Posterior vena cava (tissue), 2 donors: ENCODE measurements at regions not wholly inside any gene's neighbourhood (a gene's known extent, or its start where the extent isn't known, plus 50 kb on each side); places are given as distances from the start of the nearest gene placed in this dataset.

Experiments used
- DNase-seq: peaks from one replicate; pipeline ENCODE4 v3.0.0-alpha.2; 2020; ENCODE audit warnings: low spot score
- intact Hi-C, 2 donors: fragments of 100-400 bp; cut with DNase I; formaldehyde crosslinking; loops; one replicate each; pipeline versions ENCODE4 v1.14.1 to v1.14.2; 2022 to 2023
- donor health status: DM: yes; HTN: yes; CAD: no.
- donor health status: DM: yes; HTN: yes; CAD: no.

DNA sequence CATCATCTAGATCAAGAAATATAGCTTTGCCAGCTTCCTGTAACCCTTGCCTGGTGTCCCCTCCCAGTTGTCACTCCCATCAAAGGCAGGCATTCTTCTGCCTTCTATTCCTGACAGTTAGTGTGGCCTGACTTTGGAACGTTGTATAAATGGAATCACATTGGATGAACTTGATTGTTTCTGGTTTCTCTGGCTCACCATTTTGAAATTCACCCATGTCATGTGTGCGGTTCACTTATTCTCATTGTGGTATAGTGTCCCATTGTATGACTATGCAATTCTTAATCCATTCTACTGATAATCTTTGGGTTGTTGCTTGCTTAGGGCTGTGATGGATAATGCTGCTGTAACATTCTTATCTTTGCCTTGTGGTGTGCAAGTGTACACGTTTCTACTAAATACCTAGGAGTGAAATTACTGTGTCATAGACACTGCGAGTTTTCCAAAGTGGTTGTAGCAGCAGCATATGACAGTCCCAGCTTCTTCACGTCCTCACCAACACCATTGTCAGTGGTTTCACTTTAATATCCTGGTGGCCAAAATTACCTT is 73.2 kb downstream of the VEGFA start:
- intact Hi-C loops: no loop called here
- DNase-seq: no peak

DNA sequence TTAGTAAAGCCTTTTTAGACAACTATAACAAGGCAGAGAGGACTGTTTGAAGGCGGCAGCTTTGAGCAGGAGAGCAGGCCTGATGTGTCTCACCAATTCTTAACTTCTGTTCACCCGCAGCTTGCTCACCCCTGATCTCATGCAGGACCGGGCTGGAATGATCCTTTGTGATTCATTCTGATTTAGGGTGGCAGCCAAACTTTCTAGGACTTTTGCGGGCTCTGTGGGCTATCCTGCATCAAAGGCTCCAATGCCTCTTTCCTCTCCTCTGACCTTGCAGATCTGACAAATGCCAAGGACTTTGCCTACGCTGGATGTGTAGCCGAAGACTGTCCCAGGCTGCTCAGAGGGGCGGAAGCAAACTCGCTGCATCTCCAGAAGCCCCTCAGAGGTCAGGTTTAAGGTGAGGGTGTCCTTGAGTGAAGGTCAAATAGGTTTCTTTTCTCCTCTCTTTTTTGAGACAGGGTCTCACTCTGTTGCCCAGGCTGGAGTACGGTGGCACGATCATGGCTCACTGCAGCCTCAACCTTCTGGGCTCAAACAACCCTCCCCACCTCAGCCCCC is 72.3 kb downstream of the VEGFA start:
- DNase-seq: no peak
- intact Hi-C loops: no loop called here

DNA sequence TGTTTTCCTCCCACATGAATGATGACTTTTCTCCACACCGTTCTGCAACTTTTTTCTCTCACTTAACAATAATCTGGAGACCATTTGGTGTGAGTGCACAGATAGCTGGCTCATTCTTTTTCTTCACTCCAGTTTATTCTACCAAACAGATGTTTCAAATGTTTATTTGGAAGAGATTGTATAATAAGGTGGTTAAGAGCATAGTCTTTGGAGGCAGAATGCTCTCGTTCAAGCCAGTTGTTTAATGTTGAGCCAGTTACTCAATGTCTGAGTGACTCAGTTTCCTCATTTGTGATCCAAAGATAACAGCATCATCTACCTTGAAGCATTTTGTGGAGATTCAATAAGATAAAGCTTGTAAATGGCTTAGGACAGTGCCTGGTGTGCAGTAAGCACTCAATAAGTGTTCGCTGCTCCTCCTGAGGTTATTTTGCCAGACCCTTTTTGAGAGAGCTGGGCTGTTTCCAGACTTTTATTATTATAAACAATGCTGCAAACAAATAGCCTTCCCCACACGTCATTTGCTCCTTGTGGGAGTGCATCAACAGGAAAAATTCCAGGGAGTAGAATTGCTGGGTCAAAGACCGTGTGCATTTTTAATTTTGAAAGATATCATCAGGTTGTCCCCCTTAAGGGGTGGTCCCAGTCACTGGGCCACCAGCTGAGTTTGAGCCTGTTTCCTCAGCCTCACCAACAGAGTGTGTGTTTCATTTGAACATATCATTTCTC is 70.6 kb downstream of the VEGFA start:
- DNase-seq: no peak
- intact Hi-C loops: no loop called here

DNA sequence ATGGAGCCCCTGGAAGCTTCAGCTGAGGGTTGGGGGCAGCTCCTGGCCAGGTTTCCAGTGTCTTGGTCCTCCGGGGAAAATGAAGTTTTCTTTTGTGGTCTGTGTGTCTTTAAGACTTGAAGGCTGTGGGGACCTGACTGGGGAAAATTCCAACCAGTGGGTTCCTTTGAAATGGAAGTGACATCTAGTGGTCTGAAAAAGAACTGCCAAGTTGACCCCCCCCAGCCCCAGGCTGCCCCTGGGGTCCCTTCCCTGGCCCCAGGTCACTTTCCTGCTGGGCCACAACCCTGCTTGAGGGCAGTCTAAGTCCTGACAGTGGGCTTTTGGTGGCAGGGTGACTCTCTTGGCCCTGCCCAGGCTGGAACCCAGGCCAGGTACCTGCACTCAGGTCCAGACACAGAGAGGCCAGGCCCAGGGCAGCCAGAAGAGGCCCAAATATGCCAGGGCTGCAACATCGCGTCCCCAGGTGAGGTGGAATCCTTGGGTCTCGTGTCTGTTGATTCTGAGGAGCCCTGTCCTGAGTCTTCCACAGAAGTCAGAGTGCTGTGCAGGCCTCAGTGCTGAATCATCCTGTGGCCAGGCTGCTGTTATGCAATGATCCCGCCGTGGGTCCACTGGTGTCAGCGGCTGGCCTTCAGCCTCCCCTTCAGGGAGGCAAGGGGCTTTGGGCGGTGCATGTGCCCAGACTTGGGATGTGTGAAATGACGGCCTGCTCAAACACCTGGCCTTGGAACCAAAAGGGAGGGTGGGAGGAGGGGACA is 68.4 kb downstream of the VEGFA start:
- intact Hi-C loops: no loop called here
- DNase-seq: peak; percentile 88

DNA sequence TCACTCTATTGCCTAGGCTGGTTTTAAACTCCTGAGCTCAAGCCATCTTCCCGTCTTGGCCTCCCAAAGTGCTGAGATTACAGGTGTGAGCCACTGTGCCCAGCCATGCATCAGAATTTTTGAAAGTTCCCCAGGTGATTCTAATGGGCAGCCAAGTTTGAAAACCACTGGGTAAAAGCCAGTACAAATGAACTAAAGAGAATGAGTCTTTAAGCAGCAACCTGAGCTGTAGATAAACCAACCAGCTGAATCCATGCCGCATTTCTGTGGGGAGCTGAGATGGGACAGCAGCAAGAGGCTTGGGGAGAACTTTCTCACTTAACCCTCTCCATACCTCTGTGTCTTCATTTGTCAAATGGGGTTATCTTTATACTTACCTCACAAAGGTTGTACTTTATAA is 67.5 kb downstream of the VEGFA start:
- intact Hi-C loops: no loop called here
- DNase-seq: no peak

DNA sequence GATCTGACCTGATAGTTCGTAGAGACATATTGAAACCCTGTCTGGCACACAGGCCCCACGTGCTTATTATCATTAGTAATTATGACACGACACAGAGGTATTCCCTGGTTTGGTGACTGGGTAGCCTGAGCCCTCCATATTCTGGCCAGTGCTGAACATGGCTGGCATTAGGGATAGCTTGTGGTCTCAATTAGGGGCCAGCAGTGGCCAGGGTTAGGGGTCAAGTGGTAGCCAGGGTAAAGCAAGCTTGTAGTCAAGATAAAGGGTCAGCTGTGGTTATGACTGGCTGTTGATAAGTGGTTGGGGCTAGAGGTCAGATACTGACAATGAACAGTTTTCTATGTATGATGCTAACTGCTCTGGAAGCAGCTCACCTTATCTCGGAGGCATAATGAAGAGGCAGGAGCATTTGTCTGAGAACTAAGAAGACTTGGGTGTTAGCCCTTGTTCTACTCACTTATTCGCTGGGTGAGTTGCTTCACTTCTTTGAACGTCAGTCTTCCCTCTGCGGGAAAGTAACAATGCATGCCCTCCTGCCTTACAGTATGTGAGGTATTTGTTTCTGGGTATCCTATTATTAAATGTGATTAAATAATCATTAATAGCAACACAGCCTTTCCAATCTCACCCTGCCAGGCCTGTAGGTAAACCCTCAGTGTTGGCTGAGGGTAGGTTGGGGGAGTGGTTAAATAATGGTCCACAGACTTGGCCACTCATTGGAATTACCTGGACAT is 66.7 kb downstream of the VEGFA start:
- DNase-seq: no peak
- intact Hi-C loops: no loop called here
